Suppressor macrophage (primary cell): ENCODE measurements at regions not wholly inside any gene's neighbourhood (a gene's known extent, or its start where the extent isn't known, plus 50 kb on each side); places are given as distances from the start of the nearest gene placed in this dataset.

Experiments
- DNase-seq, 4 experiments: peaks; one replicate each; pipeline ENCODE4 v3.0.0-alpha.2; 2020 to 2022

- no peak for DNase-seq
These were observed 103.5 kb upstream of the ETS2 start for GRCh38 chr21:38702196-38702595.

DNA sequence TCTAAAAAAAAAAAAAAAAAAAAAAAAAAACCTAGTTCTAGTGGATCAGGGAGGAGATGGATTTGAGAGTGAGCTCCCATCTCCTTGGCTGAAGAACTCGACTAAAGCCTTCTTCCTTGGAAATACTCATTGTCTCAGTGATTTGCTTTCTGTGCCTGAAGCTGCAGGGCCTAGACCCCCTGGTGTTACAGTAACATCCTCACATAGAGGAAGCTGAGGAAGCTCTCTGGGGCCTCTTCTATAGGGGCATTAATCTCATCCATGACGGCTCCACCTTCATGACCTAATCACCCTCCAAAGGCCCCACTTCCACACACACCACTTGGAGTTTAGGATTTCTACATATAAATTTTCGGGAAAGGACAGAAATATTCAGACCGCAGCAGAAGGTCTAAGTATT is 95.9 kb upstream of the ETS2 start:
- no peak for DNase-seq

DNA sequence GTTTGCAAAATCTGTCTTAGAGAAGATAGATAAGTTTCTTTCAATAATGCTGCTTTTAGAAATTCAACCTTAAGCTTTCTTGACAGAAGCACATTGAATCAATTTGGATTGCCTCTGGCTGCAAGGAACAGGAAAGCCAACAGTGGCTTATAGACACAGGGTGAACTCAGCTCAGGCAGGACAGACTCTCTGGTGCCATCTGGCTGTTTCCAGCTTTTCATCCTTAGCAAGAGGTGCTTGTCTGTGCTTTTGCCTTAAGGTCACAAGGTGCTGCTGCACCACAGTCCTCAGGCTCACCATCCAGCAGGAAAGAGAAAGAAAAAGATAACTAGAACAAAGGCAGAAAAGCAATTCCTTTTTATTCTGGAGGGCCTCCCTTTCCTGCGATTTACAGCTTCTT is 93.7 kb upstream of the ETS2 start:
- peak; percentile 36 to 67 (median 57) for DNase-seq

GRCh38 chr21:38712664-38713063 is 93.1 kb upstream of the ETS2 start:
- no peak for DNase-seq

DNA sequence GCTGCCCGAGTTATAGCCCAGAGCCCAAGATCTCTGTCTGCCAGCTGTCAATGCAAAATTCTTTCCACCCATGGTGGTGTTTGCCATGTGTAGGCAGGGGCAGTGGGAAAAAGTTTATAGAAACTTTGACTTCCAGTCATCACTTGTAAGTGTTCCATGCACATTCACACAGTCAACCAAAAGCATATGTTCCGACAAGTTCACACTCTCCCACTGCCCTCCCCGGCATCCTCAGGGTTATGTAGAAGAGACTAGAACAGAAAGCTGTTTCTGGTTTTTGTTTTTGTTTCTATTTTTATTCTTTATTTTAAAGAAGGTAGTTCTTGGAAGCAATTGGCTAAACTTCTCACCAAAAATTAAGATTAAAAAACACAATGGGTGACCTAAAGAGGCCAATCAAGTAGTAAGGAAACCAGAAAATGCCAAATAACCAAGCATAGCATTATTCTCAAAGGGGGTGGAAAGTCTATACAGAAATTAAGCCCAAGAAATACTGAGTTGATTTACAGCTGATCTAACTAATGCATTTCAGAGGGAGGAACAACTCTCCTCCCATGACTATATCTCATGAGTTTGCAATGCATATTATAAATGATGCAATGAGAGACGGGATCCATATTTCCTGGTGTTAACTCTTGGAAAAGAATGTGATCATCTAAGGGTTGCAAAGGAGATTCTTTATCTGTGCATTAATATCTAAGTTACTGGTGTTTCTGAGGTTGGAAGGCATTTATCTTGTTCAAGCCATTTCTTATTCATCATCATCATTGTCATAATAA is 91.5 kb upstream of the ETS2 start:
- no peak for DNase-seq

GRCh38 chr21:38714999-38715398 is 90.7 kb upstream of the ETS2 start:
- peak in 1 of 4 experiments; percentile 28 for DNase-seq

GRCh38 chr21:38716088-38716487 is 89.6 kb upstream of the ETS2 start:
- no peak for DNase-seq

- DNase-seq, result no peak
These were observed 88.8 kb upstream of the ETS2 start for GRCh38 chr21:38716942-38717341.

GRCh38 chr21:38718481-38718880 is 87.2 kb upstream of the ETS2 start:
- DNase-seq, result peak in 3 of 4 experiments; percentile 22 to 66 (median 45)

DNA sequence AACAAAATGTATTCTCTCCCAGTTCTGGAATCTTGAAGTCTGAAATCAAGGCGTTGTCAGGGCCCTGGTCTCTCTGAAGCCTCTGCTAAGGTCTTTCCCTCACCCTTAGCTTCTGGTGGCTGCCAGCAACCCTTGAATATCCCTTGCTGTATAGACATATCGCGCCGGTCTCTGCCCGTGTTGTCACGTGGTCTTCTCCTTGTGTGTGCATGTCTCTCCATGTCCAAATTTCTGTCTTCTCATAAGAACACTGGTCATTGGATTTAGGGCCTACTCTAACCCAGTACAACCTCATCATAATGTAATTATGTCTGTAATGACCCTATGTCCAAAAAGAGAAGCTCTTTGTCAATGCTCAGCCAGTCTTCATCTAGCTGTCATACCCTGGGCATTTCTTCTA is 85.7 kb upstream of the ETS2 start:
- no peak for DNase-seq

- DNase-seq, result no peak
These were observed 84.7 kb upstream of the ETS2 start for GRCh38 chr21:38721055-38721454.

DNA sequence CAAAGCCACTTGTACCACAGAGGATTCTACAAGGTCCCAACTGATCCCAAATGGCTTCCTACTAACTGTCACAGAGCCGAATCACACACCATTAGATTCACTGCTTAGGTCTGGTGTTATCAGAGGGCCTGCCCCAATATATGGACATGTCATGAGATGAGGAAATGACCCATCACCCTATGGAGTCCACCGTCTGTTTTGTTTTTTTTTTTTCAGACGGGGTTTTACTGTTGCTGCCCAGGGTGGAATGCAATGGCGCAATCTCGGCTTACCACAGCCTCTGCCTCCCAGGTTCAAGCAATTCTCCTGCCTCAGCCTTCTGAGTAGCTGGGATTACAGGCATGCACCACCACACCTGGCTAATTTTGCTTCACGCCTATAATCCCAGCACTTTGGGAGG is 83.8 kb upstream of the ETS2 start:
- DNase-seq, result peak in 1 of 4 experiments; percentile 15

- peak in 2 of 4 experiments; percentile 9 to 28 for DNase-seq
These were observed 80.3 kb upstream of the ETS2 start for GRCh38 chr21:38725196-38726157.

DNA sequence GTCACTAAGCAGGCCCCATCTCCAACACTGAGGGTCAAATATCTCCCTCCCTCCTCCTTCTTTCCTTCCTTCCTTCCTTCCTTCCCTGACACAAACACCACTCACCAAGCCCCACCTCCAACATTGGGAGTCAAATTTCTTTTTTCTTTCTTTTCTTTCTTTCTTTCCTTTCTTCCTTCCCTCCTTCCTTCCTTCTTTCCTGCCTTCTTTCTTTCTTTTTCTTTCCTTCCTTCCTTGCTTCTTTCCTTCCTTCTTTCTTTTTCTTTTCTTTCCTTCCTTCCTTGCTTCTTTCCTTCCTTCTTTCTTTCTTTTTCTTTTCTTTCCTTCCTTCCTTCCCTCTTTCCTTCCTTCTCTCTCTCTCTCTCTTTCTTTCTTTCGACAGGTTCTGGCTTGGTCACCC is 79.2 kb upstream of the ETS2 start:
- DNase-seq, result no peak

- DNase-seq, result no peak
These were observed 76.4 kb upstream of the ETS2 start for GRCh38 chr21:38729291-38729690.

DNA sequence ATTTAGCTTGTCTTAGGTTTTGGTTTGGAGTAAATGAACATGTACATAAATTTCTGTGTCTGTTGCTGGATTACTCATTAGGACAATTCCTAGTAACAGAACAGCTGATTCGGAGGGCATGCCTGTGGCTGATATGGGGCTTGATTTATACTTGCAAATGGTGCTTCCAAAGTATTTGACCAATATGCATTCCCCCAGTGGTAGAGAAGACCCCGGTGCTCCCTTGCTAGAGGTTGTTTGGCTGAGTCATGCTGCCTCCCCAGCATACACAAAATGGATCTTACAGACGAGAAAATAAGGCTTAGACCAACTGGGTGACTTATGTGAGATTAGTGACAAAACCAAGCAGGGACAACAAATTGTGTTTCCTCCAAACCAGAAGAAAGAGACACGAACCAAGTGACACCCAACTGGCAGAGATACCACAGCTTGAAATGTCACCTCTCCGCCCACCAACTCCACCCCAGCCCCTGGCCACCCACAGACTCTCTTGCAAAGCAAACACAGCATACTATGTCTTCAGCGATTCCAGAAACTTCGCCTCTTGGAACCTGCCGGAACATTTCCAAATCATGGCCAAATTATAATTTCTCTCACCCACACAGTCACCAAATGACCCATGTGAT is 75.9 kb upstream of the ETS2 start:
- no peak for DNase-seq

- peak; percentile 83 to 95 (median 92) for DNase-seq
These were observed 71.7 kb upstream of the ETS2 start for GRCh38 chr21:38733972-38734546.

DNA sequence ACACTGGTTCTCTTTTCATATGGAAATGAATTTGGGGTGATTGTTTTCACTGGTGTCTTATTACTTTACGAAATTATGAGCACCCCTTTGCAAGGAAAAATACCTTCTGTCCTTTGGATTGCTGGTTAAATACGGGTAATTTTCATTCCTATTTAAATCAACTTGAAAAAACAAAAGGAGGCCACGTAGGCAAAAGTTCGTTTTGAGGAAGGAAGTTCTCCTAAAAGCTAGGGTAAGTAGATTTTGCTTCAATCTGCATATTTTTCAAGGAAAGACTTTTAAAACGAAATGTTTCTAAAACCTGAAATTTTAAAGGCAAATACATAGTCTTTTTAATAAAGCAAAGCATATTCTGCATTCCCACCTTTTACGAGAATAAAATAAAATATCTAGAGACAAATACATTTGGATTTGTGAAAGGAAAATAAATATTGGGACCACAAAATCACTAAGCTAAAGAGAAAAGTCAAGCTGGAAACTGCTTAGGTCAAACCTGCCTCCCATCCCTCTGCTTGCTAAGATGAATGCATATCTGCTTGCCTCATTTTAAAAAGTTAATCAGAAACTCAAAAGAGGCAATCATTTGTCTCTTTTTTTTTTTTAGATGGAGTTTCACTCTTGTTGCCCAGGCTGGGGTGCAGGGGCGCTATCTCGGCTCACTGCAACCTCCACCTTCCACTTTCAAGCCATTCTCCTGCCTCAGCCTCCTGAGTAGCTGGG is 70.9 kb upstream of the ETS2 start:
- peak; percentile 36 to 81 (median 54) for DNase-seq

GRCh38 chr21:38735626-38736206 is 70.0 kb upstream of the ETS2 start:
- no peak for DNase-seq

GRCh38 chr21:38740090-38740489 is 65.6 kb upstream of the ETS2 start:
- DNase-seq, result no peak

- no peak for DNase-seq
These were observed 64.4 kb upstream of the ETS2 start for GRCh38 chr21:38741092-38741949.
